ENCODE measurements at regions not wholly inside any gene's neighbourhood (a gene's known extent, or its start where the extent isn't known, plus 50 kb on each side); places are given as distances from the start of the nearest gene placed in this dataset.

- no peak overlapping the region for H3K27ac Mint-ChIP-seq (ENCODE audit: unreplicated experiment)
- H3K9me3 Mint-ChIP-seq (ENCODE audit: low read depth): no peaks in the 10 kb centered on the region
- H3K4me1 Mint-ChIP-seq (ENCODE audit: low read depth): no peaks in the 10 kb centered on the region
- no peak for DNase-seq (ENCODE audit: low spot score)
- H3K27me3 Mint-ChIP-seq (ENCODE audit: low read depth): peaks cover 13% of the 10 kb centered on the region
- H3K36me3 Mint-ChIP-seq (ENCODE audit: low read depth): no peaks in the 10 kb centered on the region
- TF ChIP-seq CTCF (IDR thresholded peaks at IDR 0.05): no peak
- no peak overlapping the region for H3K4me3 Mint-ChIP-seq (ENCODE audit: unreplicated experiment)
Observed at GRCh38 chr7:108719631-108720030, 150.0 kb downstream of the DNAJB9 start.

- Mint-ChIP-seq H3K9me3 (ENCODE audit: low read depth) (no peaks in the 10 kb centered on the region), H3K27ac (ENCODE audit: unreplicated experiment) (no peak overlapping the region), H3K36me3 (ENCODE audit: low read depth) (no peaks in the 10 kb centered on the region), H3K4me1 (ENCODE audit: low read depth) (no peaks in the 10 kb centered on the region), H3K4me3 (ENCODE audit: unreplicated experiment) (no peak overlapping the region), H3K27me3 (ENCODE audit: low read depth) (peaks cover 18% of the 10 kb centered on the region)
- TF ChIP-seq CTCF (IDR thresholded peaks at IDR 0.05): no peak
- no peak for DNase-seq (ENCODE audit: low spot score)
Observed at GRCh38 chr7:108722561-108722960, 152.9 kb downstream of the DNAJB9 start.

GRCh38 chr7:108723381-108723814, 153.7 kb downstream of the DNAJB9 start:
- peaks cover 15% of the 10 kb centered on the region for H3K27me3 Mint-ChIP-seq (ENCODE audit: low read depth)
- H3K36me3 Mint-ChIP-seq (ENCODE audit: low read depth): no peaks in the 10 kb centered on the region
- no peaks in the 10 kb centered on the region for H3K4me1 Mint-ChIP-seq (ENCODE audit: low read depth)
- H3K9me3 Mint-ChIP-seq (ENCODE audit: low read depth): no peaks in the 10 kb centered on the region
- DNase-seq (ENCODE audit: low spot score): no peak
- H3K4me3 Mint-ChIP-seq (ENCODE audit: unreplicated experiment): no peak overlapping the region
- TF ChIP-seq CTCF (IDR thresholded peaks at IDR 0.05): no peak
- no peak overlapping the region for H3K27ac Mint-ChIP-seq (ENCODE audit: unreplicated experiment)

- no peak for TF ChIP-seq CTCF (IDR thresholded peaks at IDR 0.05)
- no peaks in the 10 kb centered on the region for H3K9me3 Mint-ChIP-seq (ENCODE audit: low read depth)
- H3K27ac Mint-ChIP-seq (ENCODE audit: unreplicated experiment): no peak overlapping the region
- H3K4me3 Mint-ChIP-seq (ENCODE audit: unreplicated experiment): no peak overlapping the region
- peaks cover 9% of the 10 kb centered on the region for H3K27me3 Mint-ChIP-seq (ENCODE audit: low read depth)
- no peaks in the 10 kb centered on the region for H3K4me1 Mint-ChIP-seq (ENCODE audit: low read depth)
- DNase-seq (ENCODE audit: low spot score): no peak
- H3K36me3 Mint-ChIP-seq (ENCODE audit: low read depth): no peaks in the 10 kb centered on the region
Observed at GRCh38 chr7:108724251-108725100, 154.8 kb downstream of the DNAJB9 start.

- Mint-ChIP-seq H3K9me3 (ENCODE audit: low read depth) (no peaks in the 10 kb centered on the region), H3K27me3 (ENCODE audit: low read depth) (peaks cover 22% of the 10 kb centered on the region), H3K27ac (ENCODE audit: unreplicated experiment) (no peak overlapping the region), H3K4me1 (ENCODE audit: low read depth) (no peaks in the 10 kb centered on the region), H3K36me3 (ENCODE audit: low read depth) (no peaks in the 10 kb centered on the region), H3K4me3 (ENCODE audit: unreplicated experiment) (no peak overlapping the region)
- TF ChIP-seq CTCF (IDR thresholded peaks at IDR 0.05): no peak
- DNase-seq (ENCODE audit: low spot score): no peak
Observed at GRCh38 chr7:108735814-108736213, 166.1 kb downstream of the DNAJB9 start.

Measured in chondrocyte (in vitro differentiated cells).